Endothelial cell of umbilical vein (primary cell): ENCODE measurements at regions not wholly inside any gene's neighbourhood (a gene's known extent, or its start where the extent isn't known, plus 50 kb on each side); places are given as distances from the start of the nearest gene placed in this dataset.
"Not testable (repeated sequence)": the region's sequence is repeated elsewhere in the genome, so short reads cannot be mapped to it uniquely, and the experiment has no call there.

ENCODE experiments used
- BruUV-seq: library from RNA; stranded (reverse); fragments of 400-500 nt; replicated peaks from 2 replicates; lab custom pipeline; 2021; lab: Mats Ljungman, UMichigan
- CTCF ChIA-PET: fragments of 300-600, 350-600 bp; sonication (Branson Sonifier 250); formaldehyde crosslinking; loops from one replicate; lab custom pipeline; 2021; ENCODE audit warnings: antibody characterized with exemption, inconsistent platforms; lab: Charles Lee
- POLR2A ChIA-PET: fragments of 300-600, 350-600 bp; sonication (Branson Sonifier 250); formaldehyde crosslinking; loops from one replicate; lab custom pipeline; 2021; ENCODE audit warnings: antibody characterized with exemption, inconsistent platforms; lab: Charles Lee
- DNase-seq: peaks from one replicate; pipeline ENCODE4 v3.0.0-alpha.2; 2011; ENCODE audit warnings: low read depth, low spot score
- FAIRE-seq: peaks from 2 replicates; lab custom pipeline; 2011; peaks lifted over from hg19 to GRCh38; lab: Jason Lieb, UNC
- H2AFZ ChIP-seq: 2 replicates; pipeline ENCODE4 v1.6.0; 2012; ENCODE audit warnings: low read depth, low read length, control low read depth, inconsistent platforms
- H3K27ac ChIP-seq: 2 replicates; pipeline ENCODE4 v1.5.1; 2011; ENCODE audit warnings: low read depth, mild to moderate bottlenecking, control low read depth, low read length, moderate library complexity; ENCODE audit not compliant: insufficient read depth
- H3K27me3 ChIP-seq, 2 experiments: 2 replicates each; pipeline versions ENCODE4 v1.6.0 to v1.6.1; 2011; ENCODE audit warnings: low read length in 2 of 2, mixed read lengths in 1 of 2; ENCODE audit not compliant: control insufficient read depth in 2 of 2, insufficient read depth in 2 of 2
- H3K36me3 ChIP-seq, 2 experiments: 2 replicates in 1 of 2; 3 replicates in 1 of 2; pipeline ENCODE4 v1.5.1; 2011; ENCODE audit warnings: low read length in 2 of 2, mild to moderate bottlenecking in 1 of 2, moderate library complexity in 1 of 2; ENCODE audit not compliant: control insufficient read depth in 2 of 2, insufficient read depth in 2 of 2; ENCODE audit errors: extremely low read depth in 1 of 2
- H3K4me1 ChIP-seq: 3 replicates; pipeline ENCODE4 v1.5.1; 2011; ENCODE audit warnings: mild to moderate bottlenecking, low read length; ENCODE audit not compliant: control insufficient read depth, insufficient read depth; ENCODE audit errors: extremely low read depth
- H3K4me2 ChIP-seq: 2 replicates; pipeline ENCODE4 v1.6.1; 2011; ENCODE audit warnings: low read length, control low read depth, mixed read lengths; ENCODE audit not compliant: insufficient read depth
- H3K4me3 ChIP-seq, 3 experiments: fragments of 200-600 bp in 1 of 3; sonication (generic), shearing (Covaris generic) in 1 of 3; replicated peaks in 1 of 3; 2 replicates each; pipeline ENCODE4 v1.5.1; 2011 to 2016; ENCODE audit warnings: control low read depth in 3 of 3, low read length in 3 of 3, mild to moderate bottlenecking in 2 of 3, inconsistent platforms in 1 of 3, low read depth in 1 of 3, moderate library complexity in 1 of 3; ENCODE audit not compliant: insufficient read depth in 1 of 3
- H3K79me2 ChIP-seq: 2 replicates; pipeline ENCODE4 v1.6.0; 2012; ENCODE audit warnings: low read length, inconsistent platforms; ENCODE audit not compliant: control insufficient read depth, insufficient read depth
- H3K9ac ChIP-seq: replicated peaks from 2 replicates; pipeline ENCODE3; 2011; ENCODE audit warnings: low read length, control low read depth; ENCODE audit not compliant: insufficient read depth; ENCODE audit errors: extremely low read depth
- H3K9me1 ChIP-seq: replicated peaks from 3 replicates; pipeline ENCODE4 v1.6.0; 2011; ENCODE audit warnings: mild to moderate bottlenecking, low read length; ENCODE audit not compliant: control insufficient read depth, insufficient read depth; ENCODE audit errors: extremely low read depth
- H3K9me3 ChIP-seq: replicated peaks from 2 replicates; pipeline ENCODE4 v1.5.1; 2012; ENCODE audit warnings: low read length, inconsistent platforms; ENCODE audit not compliant: control insufficient read depth, insufficient read depth
- H4K20me1 ChIP-seq: replicated peaks from 2 replicates; pipeline ENCODE3; 2011; ENCODE audit warnings: mild to moderate bottlenecking, low read length; ENCODE audit not compliant: control insufficient read depth, insufficient read depth; ENCODE audit errors: extremely low read depth
- EZH2 ChIP-seq: IDR thresholded peaks from 2 replicates; pipeline ENCODE4 v1.6.1; 2012; ENCODE audit warnings: borderline replicate concordance, low read depth, mild to moderate bottlenecking, moderate library complexity, low read length, inconsistent platforms; ENCODE audit not compliant: severe bottlenecking
- GATA2 ChIP-seq: IDR thresholded peaks from 2 replicates; pipeline ENCODE4 v1.7.0; 2011; ENCODE audit warnings: low read depth, mild to moderate bottlenecking, moderate library complexity, mixed read lengths, low read length; ENCODE audit not compliant: insufficient read length, insufficient read depth
- JUN ChIP-seq: IDR thresholded peaks from 2 replicates; pipeline ENCODE4 v1.6.1; 2011; ENCODE audit warnings: borderline replicate concordance, low read depth; ENCODE audit not compliant: insufficient read length, insufficient read depth
- MYC ChIP-seq: IDR thresholded peaks from one replicate; pipeline ENCODE4 v1.6.1; 2011; ENCODE audit warnings: mild to moderate bottlenecking, low read depth, low read length
- POLR2A ChIP-seq: IDR thresholded peaks from 2 replicates; pipeline ENCODE4 v1.6.1; 2012; ENCODE audit warnings: low read depth, mild to moderate bottlenecking, control low read depth, low read length
- POLR2AphosphoS5 ChIP-seq: IDR thresholded peaks from 2 replicates; pipeline ENCODE4 v1.6.1; 2012; ENCODE audit warnings: low read depth, mild to moderate bottlenecking, control low read depth, low read length, moderate library complexity; ENCODE audit not compliant: insufficient read depth
- dilution Hi-C: fragments of 300-500 bp; cut with MboI; formaldehyde crosslinking; loops from one replicate; pipeline ENCODE4 v1.15.0; 2019; ENCODE audit warnings: low sequenced_read_pairs; ENCODE audit not compliant: extremely low pct_ligation_motif_present
- intact Hi-C: fragments of 100-400 bp; cut with micrococcal nuclease; formaldehyde crosslinking; loops from one replicate; pipeline ENCODE4 v1.10.0; 2022

DNA sequence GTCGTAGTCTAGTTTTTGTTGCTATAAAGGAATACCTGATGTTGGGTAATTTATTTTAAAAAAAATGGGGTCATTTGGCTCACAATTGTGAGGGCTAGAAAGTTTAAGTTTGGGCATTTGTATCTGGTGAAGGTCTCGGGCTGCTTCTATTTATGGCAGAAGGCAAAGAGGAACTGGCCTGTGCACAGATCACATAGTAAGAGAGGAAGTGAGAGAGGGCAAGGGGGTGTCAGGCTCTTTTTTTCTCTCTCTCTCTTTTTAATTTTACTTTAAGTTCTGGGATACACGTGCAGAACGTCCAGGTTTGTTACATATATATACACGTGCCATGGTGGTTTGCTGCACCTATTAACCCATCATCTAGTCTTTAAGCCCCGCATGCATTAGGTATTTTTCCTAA, 453.3 kb downstream of the DIRAS2 start:
- FAIRE-seq, result no peak
- H3K4me1 ChIP-seq, result no peaks in the 10 kb centered on the region
- H3K9me1 ChIP-seq, result no peaks in the 10 kb centered on the region
- no peaks in the 10 kb centered on the region for H3K9me3 ChIP-seq
- H3K4me3 ChIP-seq, result no peak overlapping the region
- H3K9ac ChIP-seq, result no peak overlapping the region
- no peaks in the 10 kb centered on the region for H4K20me1 ChIP-seq
- dilution Hi-C loops (no loop called here), intact Hi-C loops (no loop called here)
- TF ChIP-seq POLR2AphosphoS5, result no peak
- TF ChIP-seq EZH2, result no peak
- TF ChIP-seq MYC, result no peak
- TF ChIP-seq JUN, result no peak
- no peak for TF ChIP-seq POLR2A
- no peak for TF ChIP-seq GATA2
- H2AFZ ChIP-seq, result no peak overlapping the region
- no peaks in the 10 kb centered on the region for H3K79me2 ChIP-seq
- POLR2A ChIA-PET, result no interaction called here
- H3K27ac ChIP-seq, result no peak overlapping the region
- no peak overlapping the region for H3K4me2 ChIP-seq
- DNase-seq, result no peak
- no TSS peak for BruUV-seq
- CTCF ChIA-PET, result no interaction called here
- H3K36me3 ChIP-seq, result no peaks in the 10 kb centered on the region
- H3K27me3 ChIP-seq, result no peaks in the 10 kb centered on the region

DNA sequence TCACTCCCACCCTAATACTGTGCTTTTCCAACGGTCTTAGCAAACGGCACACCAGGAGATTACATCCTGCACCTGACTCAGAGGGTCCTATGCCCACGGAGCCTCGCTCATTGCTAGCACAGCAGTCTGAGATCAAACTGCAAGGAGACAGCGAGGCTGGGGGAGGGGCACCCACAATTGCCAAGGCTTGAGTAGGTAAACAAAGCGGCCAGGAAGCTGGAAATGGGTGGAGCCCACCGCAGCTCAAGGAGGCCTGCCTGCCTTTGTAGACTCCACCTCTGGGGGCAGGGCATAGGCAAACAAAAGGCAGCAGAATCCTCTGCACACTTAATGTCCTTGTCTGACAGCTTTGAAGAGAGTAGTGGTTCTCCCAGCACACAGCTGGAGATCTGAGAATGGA, 450.2 kb downstream of the DIRAS2 start:
- BruUV-seq, H3K36me3 ChIP-seq, CTCF ChIA-PET, H3K27me3 ChIP-seq, POLR2A ChIA-PET, H3K4me1 ChIP-seq, dilution Hi-C loops, H3K4me2 ChIP-seq, H3K9ac ChIP-seq, DNase-seq, intact Hi-C loops, H3K27ac ChIP-seq, H3K79me2 ChIP-seq, H2AFZ ChIP-seq, H3K9me3 ChIP-seq, FAIRE-seq, H3K4me3 ChIP-seq, H3K9me1 ChIP-seq, H4K20me1 ChIP-seq: not testable (repeated sequence)
